Mesenchymal stem cell (in vitro differentiated cells and primary cell): ENCODE measurements at regions not wholly inside any gene's neighbourhood (a gene's known extent, or its start where the extent isn't known, plus 50 kb on each side); places are given as distances from the start of the nearest gene placed in this dataset.

Source experiments
- DNase-seq: peaks from one replicate; pipeline ENCODE4 v3.0.0-alpha.2; 2013
- H2AFZ ChIP-seq: one replicate; pipeline ENCODE4 v1.6.1; 2013; ENCODE audit warnings: low read depth, mild to moderate bottlenecking, control low read depth, inconsistent platforms, low read length, moderate library complexity
- H2AK5ac ChIP-seq: 2 replicates; pipeline ENCODE4 v1.6.1; 2013; ENCODE audit warnings: low read length, moderate library complexity, mild to moderate bottlenecking, inconsistent platforms; ENCODE audit not compliant: severe bottlenecking
- H2BK120ac ChIP-seq: one replicate; pipeline ENCODE4 v1.6.1; 2013; ENCODE audit warnings: low read depth, mild to moderate bottlenecking, inconsistent platforms, low read length, moderate library complexity
- H2BK12ac ChIP-seq, 2 experiments: one replicate each; pipeline ENCODE4 v1.6.1; 2013; ENCODE audit warnings: inconsistent platforms in 2 of 2, low read length in 2 of 2, mild to moderate bottlenecking in 2 of 2, moderate library complexity in 2 of 2, control low read depth in 1 of 2
- H2BK15ac ChIP-seq: one replicate; pipeline ENCODE4 v1.6.1; 2013; ENCODE audit warnings: mild to moderate bottlenecking, low read depth, inconsistent platforms; ENCODE audit not compliant: poor library complexity, severe bottlenecking
- H2BK5ac ChIP-seq: 2 replicates; pipeline ENCODE4 v1.6.1; 2013; ENCODE audit warnings: low read depth, mild to moderate bottlenecking, low read length, control low read depth, inconsistent platforms; ENCODE audit not compliant: poor library complexity, severe bottlenecking
- H3K14ac ChIP-seq, 2 experiments: one replicate each; pipeline ENCODE4 v1.6.1; 2013; ENCODE audit warnings: inconsistent platforms in 2 of 2, low read length in 2 of 2, control low read depth in 1 of 2, mild to moderate bottlenecking in 1 of 2, moderate library complexity in 1 of 2
- H3K18ac ChIP-seq, 2 experiments: one replicate each; pipeline ENCODE4 v1.6.1; 2013; ENCODE audit warnings: inconsistent platforms in 2 of 2, low read length in 2 of 2, control low read depth in 1 of 2, low read depth in 1 of 2, mild to moderate bottlenecking in 1 of 2
- H3K23ac ChIP-seq, 2 experiments: one replicate each; pipeline ENCODE4 v1.6.1; 2013; ENCODE audit warnings: inconsistent platforms in 2 of 2, low read length in 2 of 2, mild to moderate bottlenecking in 2 of 2, moderate library complexity in 2 of 2, control low read depth in 1 of 2
- H3K27ac ChIP-seq: 2 replicates; pipeline ENCODE4 v1.5.1; 2013; ENCODE audit warnings: mild to moderate bottlenecking, moderate library complexity, low read length, control low read depth, inconsistent platforms; ENCODE audit not compliant: poor library complexity, severe bottlenecking
- H3K27me3 ChIP-seq, 2 experiments: 2 replicates each; pipeline versions ENCODE4 v1.6.1 to v1.7.0; 2013; ENCODE audit warnings: low read length in 2 of 2, mild to moderate bottlenecking in 2 of 2, moderate library complexity in 2 of 2, control low read depth in 1 of 2, inconsistent platforms in 1 of 2; ENCODE audit not compliant: control insufficient read depth in 1 of 2, insufficient read depth in 1 of 2
- H3K36me3 ChIP-seq, 2 experiments: 2 replicates each; pipeline versions ENCODE4 v1.6.1 to v1.7.0; 2013; ENCODE audit warnings: low read length in 2 of 2, control low read depth in 1 of 2, inconsistent platforms in 1 of 2, low read depth in 1 of 2, mild to moderate bottlenecking in 1 of 2; ENCODE audit not compliant: insufficient read depth in 2 of 2, control insufficient read depth in 1 of 2
- H3K4ac ChIP-seq, 2 experiments: one replicate each; pipeline ENCODE4 v1.6.1; 2013; ENCODE audit warnings: inconsistent platforms in 2 of 2, low read length in 2 of 2, mild to moderate bottlenecking in 2 of 2, moderate library complexity in 2 of 2, control low read depth in 1 of 2, low read depth in 1 of 2
- H3K4me1 ChIP-seq: 2 replicates; pipeline ENCODE4 v1.6.1; 2013; ENCODE audit warnings: low read depth, low read length, control low read depth; ENCODE audit not compliant: control insufficient read depth, insufficient read depth
- H3K4me2 ChIP-seq: 2 replicates; pipeline ENCODE4 v1.6.1; 2013; ENCODE audit warnings: low read length, mild to moderate bottlenecking, inconsistent platforms; ENCODE audit not compliant: poor library complexity, severe bottlenecking
- H3K4me3 ChIP-seq, 2 experiments: 2 replicates each; pipeline versions ENCODE4 v1.5.1 to v1.7.0; 2013; ENCODE audit warnings: low read length in 2 of 2, mild to moderate bottlenecking in 2 of 2, control low read depth in 1 of 2, low read depth in 1 of 2; ENCODE audit not compliant: insufficient read depth in 1 of 2
- H3K79me1 ChIP-seq: replicated peaks from 2 replicates; pipeline ENCODE4 v1.6.1; 2013; ENCODE audit warnings: mild to moderate bottlenecking, control low read depth, low read length, inconsistent platforms; ENCODE audit not compliant: poor library complexity, severe bottlenecking
- H3K9ac ChIP-seq: 2 replicates; pipeline ENCODE4 v1.7.0; 2013; ENCODE audit warnings: mild to moderate bottlenecking, low read length, moderate library complexity
- H3K9me3 ChIP-seq: 2 replicates; pipeline ENCODE4 v1.7.0; 2013; ENCODE audit warnings: mild to moderate bottlenecking, low read length; ENCODE audit not compliant: control insufficient read depth
- H4K8ac ChIP-seq: one replicate; pipeline ENCODE4 v1.6.1; 2013; ENCODE audit warnings: inconsistent platforms, mild to moderate bottlenecking, low read length, moderate library complexity
- H4K91ac ChIP-seq: one replicate; pipeline ENCODE4 v1.6.1; 2013; ENCODE audit warnings: mild to moderate bottlenecking, low read length, inconsistent platforms
- WGBS: methylation state at CpG from one replicate; pipeline ENCODE4 v1.1.7; 2013; ENCODE audit warnings: mixed read lengths; 5-methylcytosine and 5-hydroxymethylcytosine counted together

- Histone ChIP-seq H2BK15ac (no peak overlapping the region), H2BK12ac (no peak overlapping the region), H4K91ac (no peak overlapping the region), H2AK5ac (no peak overlapping the region), H2AFZ (no peak overlapping the region), H3K4me1 (peaks cover 1% of the 10 kb centered on the region), H3K9me3 (peaks cover 7% of the 10 kb centered on the region), H3K27me3 (no peaks in the 10 kb centered on the region), H2BK5ac (no peak overlapping the region), H3K9ac (no peak overlapping the region), H3K4ac (no peak overlapping the region), H3K27ac (no peak overlapping the region), H3K4me3 (no peak overlapping the region), H2BK120ac (no peak overlapping the region), H4K8ac (no peak overlapping the region), H3K18ac (no peak overlapping the region), H3K36me3 (no peaks in the 10 kb centered on the region), H3K23ac (no peak overlapping the region), H3K14ac (no peak overlapping the region), H3K4me2 (no peak overlapping the region), H3K79me1 (no peaks in the 10 kb centered on the region)
- WGBS, result no CpG with 5 or more reads among the region's 2 CpGs
- DNase-seq, result no peak
These were observed 122.5 kb upstream of the TSC22D2 start for GRCh38 chr3:150285601-150286000.

- Histone ChIP-seq H3K9ac (no peak overlapping the region), H3K27me3 (no peaks in the 10 kb centered on the region), H3K4me3 (no peak overlapping the region), H4K91ac (no peak overlapping the region), H3K18ac (no peak overlapping the region), H2BK12ac (no peak overlapping the region), H3K23ac (no peak overlapping the region), H3K79me1 (no peaks in the 10 kb centered on the region), H2AK5ac (no peak overlapping the region), H3K14ac (no peak overlapping the region), H3K4me2 (no peak overlapping the region), H2AFZ (no peak overlapping the region), H3K36me3 (no peaks in the 10 kb centered on the region), H4K8ac (no peak overlapping the region), H3K4me1 (peaks cover 3% of the 10 kb centered on the region), H3K27ac (no peak overlapping the region), H2BK120ac (peak overlapping the region; percentile 11), H2BK15ac (no peak overlapping the region), H3K9me3 (peaks cover 7% of the 10 kb centered on the region), H2BK5ac (no peak overlapping the region), H3K4ac (no peak overlapping the region)
- 89% methylated on average over 4 of the region's 7 CpGs for WGBS
- DNase-seq, result no peak
These were observed 129.2 kb upstream of the TSC22D2 start for GRCh38 chr3:150278843-150279381.

- H2BK120ac ChIP-seq, result no peak overlapping the region
- no peak overlapping the region for H2AK5ac ChIP-seq
- H3K23ac ChIP-seq, result no peak overlapping the region
- H3K9me3 ChIP-seq, result peaks cover 7% of the 10 kb centered on the region
- H2BK15ac ChIP-seq, result no peak overlapping the region
- H3K27me3 ChIP-seq, result no peaks in the 10 kb centered on the region
- peaks cover 3% of the 10 kb centered on the region for H3K4me1 ChIP-seq
- no peak overlapping the region for H3K4me2 ChIP-seq
- H3K4me3 ChIP-seq, result no peak overlapping the region
- H3K27ac ChIP-seq, result no peak overlapping the region
- H3K4ac ChIP-seq, result no peak overlapping the region
- no peak overlapping the region for H3K18ac ChIP-seq
- H3K9ac ChIP-seq, result no peak overlapping the region
- H2BK12ac ChIP-seq, result no peak overlapping the region
- H3K14ac ChIP-seq, result no peak overlapping the region
- H4K8ac ChIP-seq, result no peak overlapping the region
- no peak overlapping the region for H4K91ac ChIP-seq
- H2AFZ ChIP-seq, result no peak overlapping the region
- no peaks in the 10 kb centered on the region for H3K79me1 ChIP-seq
- DNase-seq, result no peak
- H3K36me3 ChIP-seq, result no peaks in the 10 kb centered on the region
- H2BK5ac ChIP-seq, result no peak overlapping the region
These were observed 129.9 kb upstream of the TSC22D2 start for GRCh38 chr3:150278195-150278594.

- Histone ChIP-seq H2AFZ (no peak overlapping the region), H2BK120ac (no peak overlapping the region), H3K36me3 (no peaks in the 10 kb centered on the region), H3K18ac (no peak overlapping the region), H3K4me2 (no peak overlapping the region), H3K27ac (no peak overlapping the region), H2BK12ac (no peak overlapping the region), H3K9ac (no peak overlapping the region), H2BK15ac (no peak overlapping the region), H3K4ac (no peak overlapping the region), H3K27me3 (no peaks in the 10 kb centered on the region), H3K9me3 (peaks cover 6% of the 10 kb centered on the region), H3K4me3 (no peak overlapping the region), H2AK5ac (no peak overlapping the region), H3K23ac (no peak overlapping the region), H3K4me1 (peaks cover 3% of the 10 kb centered on the region), H4K91ac (no peak overlapping the region), H2BK5ac (no peak overlapping the region), H4K8ac (no peak overlapping the region), H3K14ac (no peak overlapping the region), H3K79me1 (no peaks in the 10 kb centered on the region)
- no peak for DNase-seq
These were observed 130.7 kb upstream of the TSC22D2 start for GRCh38 chr3:150277444-150277843.
